Activated T-cell treated with anti-CD3 and anti-CD28 coated beads, Interleukin-2, amount 50 U/mL, for 72 hours (primary cell): ENCODE measurements at regions not wholly inside any gene's neighbourhood (a gene's known extent, or its start where the extent isn't known, plus 50 kb on each side); places are given as distances from the start of the nearest gene placed in this dataset.

Experiments
- ATAC-seq, 2 donors: fragments of 150-1000 bp; cut with Tn5 transposase; replicated peaks in 1 of 2; 2 replicates each; pipeline ENCODE4 v1.10.0; 2021; ENCODE audit warnings: moderate library complexity in 2 of 2, mild to moderate bottlenecking in 1 of 2
- DNase-seq, 2 donors: peaks; one replicate each; pipeline ENCODE4 v3.0.0; 2021 to 2022; ENCODE audit warnings: mixed read lengths in 1 of 2
- H3K27ac Mint-ChIP-seq: one replicate; pipeline ENCODE4 v1.8.0; 2022; ENCODE audit warnings: mild to moderate bottlenecking, moderate library complexity, mixed read lengths
- H3K27me3 Mint-ChIP-seq: one replicate; pipeline ENCODE4 v1.8.0; 2022; ENCODE audit warnings: low read depth, mixed read lengths
- H3K36me3 Mint-ChIP-seq, 2 donors: one replicate each; pipeline ENCODE4 v1.8.0; 2022; ENCODE audit warnings: mixed read lengths in 2 of 2, mild to moderate bottlenecking in 1 of 2; ENCODE audit not compliant: insufficient read depth in 2 of 2
- H3K4me1 Mint-ChIP-seq: one replicate; pipeline ENCODE4 v1.8.0; 2022; ENCODE audit warnings: low read depth, mixed read lengths
- H3K4me3 Mint-ChIP-seq, 2 donors: one replicate each; pipeline ENCODE4 v1.8.0; 2022; ENCODE audit warnings: mild to moderate bottlenecking in 2 of 2, mixed read lengths in 2 of 2, moderate library complexity in 2 of 2
- H3K9me3 Mint-ChIP-seq, 2 donors: one replicate each; pipeline ENCODE4 v1.8.0; 2022; ENCODE audit warnings: mixed read lengths in 2 of 2

- Mint-ChIP-seq H3K27ac (no peak overlapping the region), H3K4me1 (no peaks in the 10 kb centered on the region), H3K27me3 (no peaks in the 10 kb centered on the region), H3K4me3 (no peak overlapping the region), H3K9me3 (peaks cover 0 to 2% of the 10 kb centered on the region in 2 donors), H3K36me3 (no peaks in the 10 kb centered on the region)
- ATAC-seq (no peak), DNase-seq (no peak)
These were observed 378.8 kb upstream of the TLE4 start for GRCh38 chr9:79193001-79193400.

DNA sequence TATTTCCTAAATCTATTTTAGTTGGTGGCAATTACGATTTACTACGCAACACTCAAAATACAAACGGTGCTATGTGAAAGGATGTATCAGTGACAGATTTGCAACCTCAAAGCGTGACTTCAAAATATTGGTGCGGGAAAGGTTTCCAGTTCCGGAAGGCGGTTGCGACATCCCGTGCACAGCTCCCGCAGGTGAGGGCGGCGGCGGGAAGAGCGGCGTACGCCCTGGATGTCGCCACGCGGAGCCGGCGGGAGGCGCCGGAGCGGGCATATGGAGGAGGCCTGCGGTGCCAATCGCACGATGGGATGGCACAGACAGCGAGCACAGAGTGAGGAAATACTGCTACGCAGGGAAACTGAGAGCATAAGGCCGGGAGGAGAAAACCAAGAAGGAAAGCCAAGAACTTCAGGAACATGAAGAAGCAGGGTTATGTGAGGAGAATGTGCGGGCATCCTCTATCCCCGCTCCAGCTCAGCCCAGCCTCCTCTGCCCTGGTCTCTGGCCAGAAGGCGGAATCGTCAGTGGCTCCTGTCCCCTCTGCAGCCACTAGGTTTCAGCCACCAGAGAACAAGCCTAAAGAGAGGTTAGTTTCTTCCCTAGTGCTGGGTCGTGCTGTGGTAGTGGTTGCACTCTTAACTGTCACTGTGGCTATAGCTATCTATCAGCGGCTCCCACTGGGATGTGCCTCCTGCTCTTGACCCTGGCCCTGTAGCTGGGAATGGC is 378.1 kb upstream of the TLE4 start:
- Mint-ChIP-seq H3K4me3 (no peak overlapping the region), H3K36me3 (no peaks in the 10 kb centered on the region), H3K27me3 (no peaks in the 10 kb centered on the region), H3K4me1 (no peaks in the 10 kb centered on the region), H3K9me3 (peaks cover 0 to 2% of the 10 kb centered on the region in 2 donors), H3K27ac (no peak overlapping the region)
- DNase-seq (no peak), ATAC-seq (no peak)

GRCh38 chr9:79195879-79196278 is 375.9 kb upstream of the TLE4 start:
- DNase-seq: no peak
- Mint-ChIP-seq H3K4me3 (no peak overlapping the region), H3K27ac (no peak overlapping the region), H3K4me1 (no peaks in the 10 kb centered on the region), H3K27me3 (peaks cover 13% of the 10 kb centered on the region), H3K9me3 (peaks cover 0 to 2% of the 10 kb centered on the region in 2 donors), H3K36me3 (no peaks in the 10 kb centered on the region)
- ATAC-seq: no peak

GRCh38 chr9:79196606-79197005 is 375.2 kb upstream of the TLE4 start:
- ATAC-seq: no peak
- no peak for DNase-seq
- Mint-ChIP-seq H3K27ac (no peak overlapping the region), H3K9me3 (peaks cover 0 to 2% of the 10 kb centered on the region in 2 donors), H3K4me1 (no peaks in the 10 kb centered on the region), H3K4me3 (no peak overlapping the region), H3K36me3 (no peaks in the 10 kb centered on the region), H3K27me3 (peaks cover 13% of the 10 kb centered on the region)

DNA sequence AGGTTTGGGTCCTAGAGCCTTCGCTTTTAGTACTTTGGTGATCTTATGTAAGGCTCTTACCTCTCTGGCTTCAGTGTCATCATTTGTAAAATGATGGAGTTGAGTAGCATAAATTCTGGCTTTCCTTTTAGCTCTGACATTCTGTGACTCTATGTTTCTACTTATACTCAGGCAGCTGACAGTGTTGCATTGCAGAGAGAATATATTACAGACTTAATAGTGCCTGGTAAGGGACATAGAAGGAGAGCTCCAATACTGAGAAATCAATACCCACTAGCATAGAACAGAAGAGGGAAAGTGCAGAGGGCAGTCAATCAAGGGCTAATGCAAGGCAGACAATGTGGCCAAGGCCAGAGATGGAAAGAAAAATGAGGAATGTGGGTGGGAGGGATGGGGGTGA is 371.4 kb upstream of the TLE4 start:
- Mint-ChIP-seq H3K36me3 (no peaks in the 10 kb centered on the region), H3K4me3 (no peak overlapping the region), H3K9me3 (peaks cover 0 to 2% of the 10 kb centered on the region in 2 donors), H3K27me3 (peaks cover 13% of the 10 kb centered on the region), H3K4me1 (no peaks in the 10 kb centered on the region), H3K27ac (no peak overlapping the region)
- DNase-seq: no peak
- no peak for ATAC-seq

DNA sequence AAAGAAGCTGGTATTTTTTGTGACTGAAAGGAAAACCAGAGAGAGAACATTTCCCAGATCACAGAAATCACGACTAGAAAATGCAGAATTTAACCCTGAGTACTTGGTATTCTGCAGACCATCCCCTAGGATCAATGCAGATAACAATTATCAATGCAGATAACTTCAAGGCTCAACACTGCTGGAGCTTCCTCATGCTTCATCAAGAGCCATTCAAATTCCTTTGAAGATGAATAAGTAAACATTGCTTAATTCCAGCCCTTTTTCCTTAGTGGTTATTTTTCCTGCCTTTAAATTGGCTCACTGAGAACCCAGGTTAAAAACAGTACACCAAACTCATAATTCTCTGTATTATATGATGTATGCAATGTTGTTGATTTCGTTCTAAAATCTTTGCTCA is 370.1 kb upstream of the TLE4 start:
- Mint-ChIP-seq H3K4me1 (no peaks in the 10 kb centered on the region), H3K36me3 (no peaks in the 10 kb centered on the region), H3K9me3 (peaks cover 0 to 2% of the 10 kb centered on the region in 2 donors), H3K4me3 (no peak overlapping the region), H3K27me3 (peaks cover 13% of the 10 kb centered on the region), H3K27ac (no peak overlapping the region)
- ATAC-seq (no peak), DNase-seq (no peak)

DNA sequence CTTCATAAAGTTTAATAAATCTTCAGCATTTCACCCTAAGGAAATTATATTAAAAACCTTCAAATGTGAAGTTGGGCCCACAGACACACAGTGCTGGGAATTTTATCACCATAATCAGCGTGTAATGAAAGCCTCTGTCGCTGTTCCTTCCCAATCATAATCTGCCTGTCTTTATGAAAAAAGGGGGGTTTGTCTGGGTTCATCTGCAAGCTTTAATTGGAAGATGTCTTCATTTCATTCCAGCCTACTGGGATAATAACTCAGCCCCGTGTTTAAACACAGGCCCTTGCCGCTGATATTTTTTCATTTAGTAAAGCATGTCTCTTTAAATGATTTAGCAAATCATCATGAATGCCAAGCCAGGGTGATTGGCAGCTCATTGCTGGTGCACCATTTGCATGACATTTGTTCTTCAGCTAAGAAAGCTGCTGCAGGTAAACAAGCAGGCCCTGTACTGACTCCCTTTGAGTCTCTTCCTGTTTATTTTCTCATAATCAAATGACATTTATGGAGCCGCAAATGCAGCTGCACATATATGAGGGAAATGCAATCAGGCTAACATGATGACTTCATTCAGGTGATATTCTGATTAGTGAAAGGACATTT is 362.9 kb upstream of the TLE4 start:
- Mint-ChIP-seq H3K36me3 (no peaks in the 10 kb centered on the region), H3K4me3 (no peak overlapping the region), H3K9me3 (no peaks in the 10 kb centered on the region), H3K4me1 (no peaks in the 10 kb centered on the region), H3K27me3 (no peaks in the 10 kb centered on the region), H3K27ac (no peak overlapping the region)
- DNase-seq: no peak
- ATAC-seq: no peak

DNA sequence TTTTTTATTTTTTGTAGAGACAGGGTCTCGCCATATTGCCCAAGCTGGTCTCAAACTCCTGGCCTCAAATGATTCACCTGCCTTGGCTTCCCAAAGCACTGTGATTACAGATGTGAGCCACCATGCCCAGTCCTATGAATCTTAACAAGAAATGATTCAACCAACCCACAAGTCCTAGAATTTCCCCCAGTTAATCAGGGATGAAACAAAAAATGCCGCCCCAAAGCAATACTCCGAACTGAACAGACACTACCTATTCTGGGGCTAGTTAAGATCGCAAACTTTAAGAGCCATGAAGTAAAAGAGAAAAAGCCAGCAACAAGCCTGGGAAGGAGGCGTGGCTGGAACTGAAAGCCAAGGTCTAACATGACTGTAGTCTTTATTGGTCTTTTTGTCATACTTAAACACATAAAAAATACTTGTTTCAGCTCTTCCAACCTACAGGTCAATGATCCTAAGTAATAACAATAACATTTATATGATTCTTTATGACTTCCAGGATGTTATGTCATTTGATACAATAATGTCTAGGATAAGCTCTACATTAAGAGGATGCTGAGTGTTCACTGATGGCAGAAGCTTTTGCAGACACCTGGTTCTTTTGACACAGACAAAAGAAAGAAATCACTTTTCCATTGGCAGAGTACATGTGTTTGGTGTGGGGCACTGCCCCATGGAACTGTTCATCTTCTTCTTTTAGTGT is 361.1 kb upstream of the TLE4 start:
- H3K9me3 Mint-ChIP-seq: no peaks in the 10 kb centered on the region
- no peak overlapping the region for H3K4me3 Mint-ChIP-seq
- ATAC-seq (no peak), DNase-seq (no peak)
- H3K27ac Mint-ChIP-seq: no peak overlapping the region
- no peaks in the 10 kb centered on the region for H3K36me3 Mint-ChIP-seq
- H3K4me1 Mint-ChIP-seq: no peaks in the 10 kb centered on the region
- H3K27me3 Mint-ChIP-seq: no peaks in the 10 kb centered on the region

DNA sequence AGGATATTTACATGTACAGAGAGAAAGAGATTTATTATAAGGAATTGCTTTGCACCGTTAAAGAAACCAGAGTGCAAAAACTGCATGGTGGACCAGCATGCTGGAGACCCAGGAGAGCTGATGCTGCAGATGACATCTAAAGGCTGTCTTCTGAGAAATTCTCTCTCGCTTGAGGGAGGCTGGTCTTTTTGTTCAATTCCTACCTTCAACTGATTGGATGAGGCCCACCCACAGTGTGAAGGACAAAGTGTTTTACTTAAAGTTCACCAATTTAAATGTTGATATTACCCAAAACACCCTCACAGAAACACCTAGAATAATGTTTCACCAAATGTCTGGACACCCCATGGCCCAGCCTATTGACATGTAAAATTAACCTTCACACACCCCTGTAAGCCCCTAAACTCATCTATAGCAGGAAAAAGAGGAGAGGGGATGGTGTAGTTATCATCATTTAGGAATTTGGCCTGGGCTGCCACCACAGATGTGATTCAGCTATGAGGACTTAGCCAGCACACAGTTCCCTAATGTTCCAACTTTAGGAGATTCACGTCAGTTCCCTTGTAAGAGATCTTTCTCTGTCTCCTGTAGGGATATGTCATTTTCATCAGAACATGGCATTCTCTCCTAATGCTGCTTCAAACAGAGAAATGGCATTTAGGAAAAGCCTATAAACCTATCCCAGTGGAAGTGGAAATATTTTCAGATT is 358.2 kb upstream of the TLE4 start:
- ATAC-seq (no peak), DNase-seq (no peak)
- Mint-ChIP-seq H3K36me3 (no peaks in the 10 kb centered on the region), H3K27ac (no peak overlapping the region), H3K4me1 (no peaks in the 10 kb centered on the region), H3K4me3 (no peak overlapping the region), H3K9me3 (no peaks in the 10 kb centered on the region), H3K27me3 (no peaks in the 10 kb centered on the region)

DNA sequence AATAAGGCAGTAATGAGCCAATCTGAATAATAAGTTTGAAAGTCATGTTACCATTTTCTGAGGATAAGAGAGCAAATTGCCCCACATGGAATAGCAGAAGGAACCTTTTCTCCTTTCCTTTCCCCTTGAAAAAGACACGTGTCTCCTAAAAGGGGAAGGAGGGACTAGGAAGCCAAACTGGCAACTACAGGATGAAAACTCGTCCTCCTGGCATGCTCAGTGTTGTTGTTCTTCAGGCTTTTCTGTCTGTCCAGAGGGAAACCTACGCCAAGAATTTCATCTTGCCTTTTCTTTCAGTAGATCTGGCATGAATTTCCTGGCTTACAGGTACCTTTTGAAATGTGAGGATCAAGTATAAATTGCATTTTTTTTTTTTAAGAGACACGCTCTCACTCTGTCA is 355.9 kb upstream of the TLE4 start:
- H3K27me3 Mint-ChIP-seq: no peaks in the 10 kb centered on the region
- no peak overlapping the region for H3K27ac Mint-ChIP-seq
- DNase-seq: no peak
- no peaks in the 10 kb centered on the region for H3K36me3 Mint-ChIP-seq
- peaks cover 0 to 2% of the 10 kb centered on the region in 2 donors for H3K9me3 Mint-ChIP-seq
- no peaks in the 10 kb centered on the region for H3K4me1 Mint-ChIP-seq
- no peak overlapping the region for H3K4me3 Mint-ChIP-seq
- no peak for ATAC-seq

DNA sequence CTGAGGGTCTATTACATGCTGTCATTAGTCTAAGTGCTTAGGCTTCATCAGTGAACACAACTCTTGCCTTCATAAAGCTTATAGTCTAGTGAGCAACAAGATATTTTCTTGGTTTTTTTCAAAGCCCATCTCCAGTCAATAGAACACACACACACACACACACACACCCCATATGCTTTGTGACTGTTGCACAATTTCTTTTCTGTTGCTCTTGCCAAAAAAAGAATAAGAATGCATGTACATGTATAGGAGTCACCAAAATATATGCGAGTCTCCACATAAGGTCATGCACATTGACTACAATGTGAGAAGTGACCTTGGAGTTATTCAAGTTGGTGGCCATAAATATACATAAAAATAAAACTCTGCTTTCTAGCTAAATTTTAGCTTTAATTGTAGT is 351.5 kb upstream of the TLE4 start:
- H3K36me3 Mint-ChIP-seq: no peaks in the 10 kb centered on the region
- no peak overlapping the region for H3K4me3 Mint-ChIP-seq
- DNase-seq (no peak), ATAC-seq (no peak)
- H3K27ac Mint-ChIP-seq: no peak overlapping the region
- no peaks in the 10 kb centered on the region for H3K27me3 Mint-ChIP-seq
- H3K9me3 Mint-ChIP-seq: peaks cover 5% of the 10 kb centered on the region in 2 donors
- no peaks in the 10 kb centered on the region for H3K4me1 Mint-ChIP-seq

DNA sequence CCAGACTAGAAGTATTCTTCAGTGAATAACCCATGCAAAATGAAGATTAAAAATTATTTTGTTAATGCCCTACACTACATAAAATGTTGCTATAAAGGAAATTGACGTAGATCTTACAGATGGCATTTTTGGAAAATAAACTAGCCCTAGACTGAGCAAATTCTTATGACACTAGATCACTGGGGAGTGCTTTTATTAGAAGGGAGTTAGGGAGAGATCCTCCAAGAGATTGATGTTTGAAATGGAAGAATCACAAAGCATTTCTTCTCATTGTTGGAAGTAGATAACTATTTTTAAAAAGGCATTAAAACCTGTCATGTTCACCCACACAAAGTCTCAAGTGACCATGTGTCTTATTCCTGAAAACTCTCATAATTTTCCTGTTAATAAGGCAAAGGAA is 351.1 kb upstream of the TLE4 start:
- Mint-ChIP-seq H3K27me3 (no peaks in the 10 kb centered on the region), H3K36me3 (no peaks in the 10 kb centered on the region), H3K4me1 (no peaks in the 10 kb centered on the region), H3K9me3 (peaks cover 5% of the 10 kb centered on the region in 2 donors), H3K4me3 (no peak overlapping the region), H3K27ac (no peak overlapping the region)
- ATAC-seq: no peak
- DNase-seq: no peak

DNA sequence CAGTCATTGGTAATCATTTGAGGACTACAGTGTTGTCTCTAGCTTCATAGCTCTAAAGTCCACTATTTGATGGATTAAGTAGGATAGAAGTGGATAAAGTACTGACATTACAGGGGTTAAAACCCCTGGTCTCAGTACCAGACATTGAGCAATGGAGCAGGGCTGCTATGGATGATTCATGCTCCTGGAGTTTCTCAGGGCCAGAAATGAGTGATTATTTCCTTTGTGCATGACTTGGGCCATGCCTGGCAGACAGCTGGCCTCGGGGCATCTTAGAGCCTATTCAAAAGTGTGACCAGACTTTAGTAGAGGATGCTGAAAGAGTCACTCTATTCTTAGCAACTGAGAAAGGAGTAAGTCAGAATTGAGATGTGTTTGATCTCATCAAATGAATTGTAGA is 350.7 kb upstream of the TLE4 start:
- DNase-seq: no peak
- Mint-ChIP-seq H3K4me1 (no peaks in the 10 kb centered on the region), H3K4me3 (no peak overlapping the region), H3K9me3 (peaks cover 5% of the 10 kb centered on the region in 2 donors), H3K27me3 (no peaks in the 10 kb centered on the region), H3K27ac (no peak overlapping the region), H3K36me3 (no peaks in the 10 kb centered on the region)
- no peak for ATAC-seq
